ENCODE measurements at regions not wholly inside any gene's neighbourhood (a gene's known extent, or its start where the extent isn't known, plus 50 kb on each side); places are given as distances from the start of the nearest gene placed in this dataset.

- Mint-ChIP-seq H3K9me3 (ENCODE audit: unreplicated experiment) (no peaks in the 10 kb centered on the region), H3K36me3 (ENCODE audit: unreplicated experiment) (peaks cover 1% of the 10 kb centered on the region), H3K27me3 (ENCODE audit: unreplicated experiment) (peaks cover 6% of the 10 kb centered on the region), H3K27ac (ENCODE audit: unreplicated experiment) (no peak overlapping the region), H3K4me1 (ENCODE audit: low read depth, unreplicated experiment) (peaks cover 15% of the 10 kb centered on the region), H3K4me3 (ENCODE audit: unreplicated experiment) (no peak overlapping the region)
- no peak for DNase-seq
- no peak for TF ChIP-seq CTCF (IDR thresholded peaks at IDR 0.05; ENCODE audit: partially characterized antibody, unreplicated experiment)
Measured at GRCh38 chr7:25781704-25782103, 370.3 kb upstream of the NFE2L3 start.

- no peak overlapping the region for H3K27ac Mint-ChIP-seq (ENCODE audit: unreplicated experiment)
- H3K27me3 Mint-ChIP-seq (ENCODE audit: unreplicated experiment) = peaks cover 4% of the 10 kb centered on the region
- DNase-seq = no peak
- no peaks in the 10 kb centered on the region for H3K9me3 Mint-ChIP-seq (ENCODE audit: unreplicated experiment)
- no peak overlapping the region for H3K4me3 Mint-ChIP-seq (ENCODE audit: unreplicated experiment)
- no peak for TF ChIP-seq CTCF (IDR thresholded peaks at IDR 0.05; ENCODE audit: partially characterized antibody, unreplicated experiment)
- H3K4me1 Mint-ChIP-seq (ENCODE audit: low read depth, unreplicated experiment) = peaks cover 7% of the 10 kb centered on the region
- no peaks in the 10 kb centered on the region for H3K36me3 Mint-ChIP-seq (ENCODE audit: unreplicated experiment)
Measured at GRCh38 chr7:25786936-25787335, 365.1 kb upstream of the NFE2L3 start.

- peaks cover 7% of the 10 kb centered on the region for H3K4me1 Mint-ChIP-seq (ENCODE audit: low read depth, unreplicated experiment)
- H3K27ac Mint-ChIP-seq (ENCODE audit: unreplicated experiment) = no peak overlapping the region
- H3K36me3 Mint-ChIP-seq (ENCODE audit: unreplicated experiment) = no peaks in the 10 kb centered on the region
- peaks cover 4% of the 10 kb centered on the region for H3K27me3 Mint-ChIP-seq (ENCODE audit: unreplicated experiment)
- DNase-seq = no peak
- TF ChIP-seq CTCF (IDR thresholded peaks at IDR 0.05; ENCODE audit: partially characterized antibody, unreplicated experiment) = no peak
- H3K4me3 Mint-ChIP-seq (ENCODE audit: unreplicated experiment) = no peak overlapping the region
- H3K9me3 Mint-ChIP-seq (ENCODE audit: unreplicated experiment) = no peaks in the 10 kb centered on the region
Measured at GRCh38 chr7:25787336-25787735, 364.7 kb upstream of the NFE2L3 start.

GRCh38 chr7:25788371-25788770 is 363.6 kb upstream of the NFE2L3 start:
- peaks cover 7% of the 10 kb centered on the region for H3K4me1 Mint-ChIP-seq (ENCODE audit: low read depth, unreplicated experiment)
- no peaks in the 10 kb centered on the region for H3K36me3 Mint-ChIP-seq (ENCODE audit: unreplicated experiment)
- no peak overlapping the region for H3K27ac Mint-ChIP-seq (ENCODE audit: unreplicated experiment)
- H3K27me3 Mint-ChIP-seq (ENCODE audit: unreplicated experiment) = peaks cover 4% of the 10 kb centered on the region
- no peak for DNase-seq
- H3K9me3 Mint-ChIP-seq (ENCODE audit: unreplicated experiment) = no peaks in the 10 kb centered on the region
- TF ChIP-seq CTCF (IDR thresholded peaks at IDR 0.05; ENCODE audit: partially characterized antibody, unreplicated experiment) = no peak
- H3K4me3 Mint-ChIP-seq (ENCODE audit: unreplicated experiment) = no peak overlapping the region

DNA sequence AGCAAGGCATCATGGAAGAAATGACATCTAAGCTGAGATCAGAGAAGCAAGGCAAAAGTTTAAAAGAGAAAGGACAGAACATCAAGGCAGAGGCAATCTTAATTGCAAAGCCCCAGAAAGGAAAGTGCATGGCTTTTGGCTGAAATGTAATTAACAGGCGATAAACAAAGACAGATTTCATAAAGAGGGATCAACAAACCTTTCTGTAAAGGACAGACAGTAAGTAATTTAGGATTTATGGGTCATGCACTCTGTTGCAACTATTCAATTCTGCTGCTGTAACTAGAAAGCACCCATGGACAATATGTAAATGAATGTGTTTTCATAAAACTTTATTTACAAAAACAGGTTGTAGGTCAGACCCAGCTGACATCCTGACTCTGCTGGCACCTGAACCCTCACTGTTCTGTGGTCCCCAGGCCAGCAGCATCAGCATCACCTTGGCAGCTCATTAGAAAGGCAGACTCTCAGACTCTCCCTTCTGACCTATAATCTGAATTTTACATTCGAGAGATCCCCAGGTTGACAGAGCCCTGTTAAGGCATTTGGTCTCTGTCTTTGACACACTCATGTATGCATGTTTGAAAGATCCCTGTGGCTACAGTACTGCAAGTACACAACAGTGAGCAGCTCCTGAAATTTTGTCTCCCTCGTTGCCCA is 362.9 kb upstream of the NFE2L3 start:
- H3K36me3 Mint-ChIP-seq (ENCODE audit: unreplicated experiment) = no peaks in the 10 kb centered on the region
- H3K27ac Mint-ChIP-seq (ENCODE audit: unreplicated experiment) = no peak overlapping the region
- no peak for DNase-seq
- H3K4me1 Mint-ChIP-seq (ENCODE audit: low read depth, unreplicated experiment) = peaks cover 7% of the 10 kb centered on the region
- no peak overlapping the region for H3K4me3 Mint-ChIP-seq (ENCODE audit: unreplicated experiment)
- H3K9me3 Mint-ChIP-seq (ENCODE audit: unreplicated experiment) = no peaks in the 10 kb centered on the region
- TF ChIP-seq CTCF (IDR thresholded peaks at IDR 0.05; ENCODE audit: partially characterized antibody, unreplicated experiment) = no peak
- peaks cover 4% of the 10 kb centered on the region for H3K27me3 Mint-ChIP-seq (ENCODE audit: unreplicated experiment)

Measured in glutamatergic neuron (in vitro differentiated cells).